ENCODE measurements at regions not wholly inside any gene's neighbourhood (a gene's known extent, or its start where the extent isn't known, plus 50 kb on each side); places are given as distances from the start of the nearest gene placed in this dataset.

DNA sequence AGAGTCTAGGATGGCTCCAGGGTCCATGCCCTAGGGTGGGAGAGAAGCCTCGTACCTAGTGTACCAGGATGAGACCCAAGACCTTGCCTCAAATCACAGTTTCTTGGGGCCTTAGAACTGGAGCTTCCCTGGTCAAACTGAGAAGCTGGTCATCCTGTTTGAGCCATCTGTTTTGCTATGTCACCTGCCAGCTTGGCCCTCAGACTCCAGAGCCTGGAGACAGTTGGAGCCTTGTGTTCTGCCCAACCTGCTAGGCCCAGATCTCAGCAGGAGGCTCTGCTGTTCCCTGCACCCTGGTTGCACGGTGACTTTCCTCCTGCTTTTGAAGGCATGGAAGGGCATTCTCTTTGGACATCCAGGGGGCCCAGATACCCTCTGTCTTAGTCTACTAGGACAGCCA, 206.3 kb upstream of the ATP6AP2 start:
- TF ChIP-seq, protein P1, sequence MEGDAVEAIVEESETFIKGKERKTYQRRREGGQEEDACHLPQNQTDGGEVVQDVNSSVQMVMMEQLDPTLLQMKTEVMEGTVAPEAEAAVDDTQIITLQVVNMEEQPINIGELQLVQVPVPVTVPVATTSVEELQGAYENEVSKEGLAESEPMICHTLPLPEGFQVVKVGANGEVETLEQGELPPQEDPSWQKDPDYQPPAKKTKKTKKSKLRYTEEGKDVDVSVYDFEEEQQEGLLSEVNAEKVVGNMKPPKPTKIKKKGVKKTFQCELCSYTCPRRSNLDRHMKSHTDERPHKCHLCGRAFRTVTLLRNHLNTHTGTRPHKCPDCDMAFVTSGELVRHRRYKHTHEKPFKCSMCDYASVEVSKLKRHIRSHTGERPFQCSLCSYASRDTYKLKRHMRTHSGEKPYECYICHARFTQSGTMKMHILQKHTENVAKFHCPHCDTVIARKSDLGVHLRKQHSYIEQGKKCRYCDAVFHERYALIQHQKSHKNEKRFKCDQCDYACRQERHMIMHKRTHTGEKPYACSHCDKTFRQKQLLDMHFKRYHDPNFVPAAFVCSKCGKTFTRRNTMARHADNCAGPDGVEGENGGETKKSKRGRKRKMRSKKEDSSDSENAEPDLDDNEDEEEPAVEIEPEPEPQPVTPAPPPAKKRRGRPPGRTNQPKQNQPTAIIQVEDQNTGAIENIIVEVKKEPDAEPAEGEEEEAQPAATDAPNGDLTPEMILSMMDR (IDR thresholded peaks at IDR 0.05), result no peak
- no peak for TF ChIP-seq POLR2A (IDR thresholded peaks at IDR 0.05)

Data from testis (tissue), 2 donors.